Gastrocnemius medialis (tissue), 4 donors: ENCODE measurements at regions not wholly inside any gene's neighbourhood (a gene's known extent, or its start where the extent isn't known, plus 50 kb on each side); places are given as distances from the start of the nearest gene placed in this dataset.

Experiments
- ATAC-seq, 2 donors: fragments of 150-250 bp; one replicate each; pipeline ENCODE4 v1.9.1; 2016
- DNase-seq, 2 donors: peaks; one replicate each; pipeline ENCODE4 v3.0.0-alpha.2; 2019
- H3K27ac ChIP-seq, 4 donors: fragments of 200-600 bp; sonication (generic); 1 replicate in 1 of 4; 2 replicates in 3 of 4; pipeline ENCODE4 v1.5.1; 2016 to 2018; ENCODE audit warnings: mild to moderate bottlenecking in 2 of 4, moderate library complexity in 1 of 4
- H3K27me3 ChIP-seq, 3 donors: fragments of 200-600 bp; sonication (generic) in 2 of 3; 1 replicate in 1 of 3; 2 replicates in 2 of 3; pipeline versions ENCODE4 v1.5.1 to v1.6.0; 2016 to 2019; ENCODE audit warnings: mild to moderate bottlenecking in 1 of 3, moderate library complexity in 1 of 3
- H3K36me3 ChIP-seq, 2 donors: fragments of 200-600 bp; sonication (generic) in 1 of 2; one replicate each; pipeline ENCODE4 v1.5.1; 2017 to 2018
- H3K4me1 ChIP-seq, 2 donors: fragments of 200-600 bp; sonication (generic) in 1 of 2; one replicate each; pipeline ENCODE4 v1.5.1; 2016 to 2017; ENCODE audit warnings: mild to moderate bottlenecking in 2 of 2
- H3K4me3 ChIP-seq, 4 donors: fragments of 200-600 bp; sonication (generic) in 3 of 4; 1 replicate in 1 of 4; 2 replicates in 3 of 4; pipeline ENCODE4 v1.5.1; 2016 to 2019; ENCODE audit warnings: mild to moderate bottlenecking in 2 of 4
- H3K9me3 ChIP-seq, 3 donors: fragments of 200-600 bp; sonication (generic) in 2 of 3; 1 replicate in 1 of 3; 2 replicates in 2 of 3; pipeline ENCODE4 v1.5.1; 2016 to 2019
- CTCF ChIP-seq, 5 experiments: fragments of 450-650 bp in 3 of 5; fragments of 200-600 bp in 2 of 5; sonication (generic) in 2 of 5; IDR thresholded peaks in 4 of 5; conservative IDR thresholded peaks in 1 of 5; 1 replicate in 4 of 5; 2 replicates in 1 of 5; pipeline ENCODE4 v1.5.1; 2016 to 2019; ENCODE audit warnings: antibody characterized with exemption in 5 of 5, mild to moderate bottlenecking in 3 of 5, moderate library complexity in 3 of 5
- POLR2A ChIP-seq, 2 donors: fragments of 450-650 bp; IDR thresholded peaks; one replicate each; pipeline ENCODE4 v1.6.1; 2017; ENCODE audit warnings: antibody characterized with exemption in 2 of 2, mild to moderate bottlenecking in 2 of 2, moderate library complexity in 2 of 2
- in situ Hi-C, 4 donors: fragments of 200-750 bp; cut with MboI; loops; one replicate each; pipeline versions ENCODE4 v1.15.0 to v1.8.0; 2017; ENCODE audit warnings: low sequenced_read_pairs in 4 of 4
- intact Hi-C: fragments of 100-400 bp; cut with DNase I; formaldehyde crosslinking; loops from one replicate; pipeline ENCODE4 v1.15.1; 2023; ENCODE audit warnings: low total_unique reads

DNA sequence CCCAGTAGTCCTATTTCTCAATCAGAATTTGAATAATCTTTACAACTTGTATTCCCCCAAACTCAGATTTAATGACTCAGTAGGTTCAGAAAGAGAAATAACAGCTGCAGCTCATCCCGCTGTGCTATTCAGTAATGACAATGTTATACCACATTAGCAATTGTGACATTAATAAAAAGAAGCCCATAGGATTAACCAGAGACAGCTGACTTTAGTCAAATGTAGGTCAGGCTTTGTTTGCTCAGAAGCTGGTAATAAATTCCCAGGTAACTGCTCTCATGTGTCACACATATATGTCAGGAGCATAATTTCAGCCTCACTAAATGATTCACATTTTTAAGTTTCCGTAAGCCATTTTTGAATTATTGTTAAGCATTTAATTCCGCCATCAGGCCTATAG is 222.0 kb upstream of the UBE2E2 start:
- Histone ChIP-seq H3K4me3 (no peak overlapping the region), H3K27ac (peak overlapping the region in 1 of 4 donors; percentile 31), H3K36me3 (no peaks in the 10 kb centered on the region), H3K4me1 (peaks cover 0 to 22% of the 10 kb centered on the region in 2 donors), H3K9me3 (no peaks in the 10 kb centered on the region), H3K27me3 (no peaks in the 10 kb centered on the region)
- TF ChIP-seq POLR2A (IDR thresholded peaks at IDR 0.05), result no peak
- ATAC-seq (peak; percentile 71 to 76), DNase-seq (no peak)
- in situ Hi-C loops, result no loop called here
- intact Hi-C loops, result no loop called here

DNA sequence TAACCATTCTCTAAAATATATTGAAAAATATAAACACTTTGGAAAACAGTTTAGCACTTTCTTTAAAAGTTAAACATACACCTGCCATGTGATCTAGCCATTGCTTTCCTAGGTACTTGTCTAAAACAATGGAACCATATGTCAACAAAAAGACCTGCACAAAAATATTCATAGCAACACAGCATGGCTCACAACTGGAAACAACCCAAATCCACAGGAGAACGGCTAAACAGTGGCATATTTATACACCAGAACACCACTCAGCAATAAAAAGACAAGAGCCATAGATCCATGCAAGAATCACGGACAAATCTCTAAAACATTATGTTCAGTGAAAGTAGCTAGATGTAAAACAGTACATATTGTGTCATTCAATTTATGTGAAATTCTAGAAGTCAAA is 221.3 kb upstream of the UBE2E2 start:
- in situ Hi-C loops, result no loop called here
- intact Hi-C loops, result no loop called here
- Histone ChIP-seq H3K27ac (peak overlapping the region in 1 of 4 donors; percentile 27), H3K36me3 (no peaks in the 10 kb centered on the region), H3K9me3 (no peaks in the 10 kb centered on the region), H3K4me3 (no peak overlapping the region), H3K4me1 (peaks cover 0 to 22% of the 10 kb centered on the region in 2 donors), H3K27me3 (no peaks in the 10 kb centered on the region)
- TF ChIP-seq POLR2A (IDR thresholded peaks at IDR 0.05) (no peak), CTCF (IDR thresholded peaks at IDR 0.05 in 4 of 5, conservative IDR thresholded peaks at IDR 0.05 in 1 of 5) (no peak)
- DNase-seq (no peak), ATAC-seq (no peak)

GRCh38 chr3:22982981-22983587 is 220.0 kb upstream of the UBE2E2 start:
- no peaks in the 10 kb centered on the region for H3K27me3 ChIP-seq
- in situ Hi-C loops (no loop called here), intact Hi-C loops (no loop called here)
- H3K4me1 ChIP-seq, result peaks cover 0 to 22% of the 10 kb centered on the region in 2 donors
- DNase-seq, result no peak
- H3K9me3 ChIP-seq, result no peaks in the 10 kb centered on the region
- H3K27ac ChIP-seq, result no peak overlapping the region
- no peak overlapping the region for H3K4me3 ChIP-seq
- H3K36me3 ChIP-seq, result no peaks in the 10 kb centered on the region
- TF ChIP-seq CTCF (IDR thresholded peaks at IDR 0.05 in 4 of 5, conservative IDR thresholded peaks at IDR 0.05 in 1 of 5) (no peak), POLR2A (IDR thresholded peaks at IDR 0.05) (no peak)
- ATAC-seq, result peak; percentile 28 to 44

DNA sequence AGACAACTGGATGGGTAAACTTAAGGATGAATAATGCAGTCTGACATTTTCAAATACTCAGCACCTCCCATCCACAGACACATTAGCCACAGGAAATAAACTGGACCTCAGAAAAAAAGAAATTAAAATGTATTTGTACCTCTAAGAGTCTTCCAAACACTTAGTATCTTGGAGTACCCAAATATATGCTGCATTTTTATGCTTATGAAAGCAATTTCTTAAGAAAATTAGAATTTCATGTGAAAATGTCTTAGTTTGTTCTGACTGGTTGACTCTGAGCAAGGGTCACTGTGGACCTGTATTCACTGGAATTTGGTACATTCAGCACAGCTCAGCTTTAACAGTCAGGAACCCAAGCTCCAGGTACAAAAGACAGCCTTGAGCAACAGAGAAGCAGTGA is 216.2 kb upstream of the UBE2E2 start:
- no peaks in the 10 kb centered on the region for H3K36me3 ChIP-seq
- in situ Hi-C loops, result no loop called here
- DNase-seq (no peak), ATAC-seq (no peak)
- H3K4me3 ChIP-seq, result no peak overlapping the region
- H3K9me3 ChIP-seq, result no peaks in the 10 kb centered on the region
- peaks cover 0 to 4% of the 10 kb centered on the region in 2 donors for H3K4me1 ChIP-seq
- H3K27ac ChIP-seq, result no peak overlapping the region
- H3K27me3 ChIP-seq, result no peaks in the 10 kb centered on the region
- TF ChIP-seq POLR2A (IDR thresholded peaks at IDR 0.05) (no peak), CTCF (IDR thresholded peaks at IDR 0.05 in 4 of 5, conservative IDR thresholded peaks at IDR 0.05 in 1 of 5) (no peak)
- intact Hi-C loops, result no loop called here

DNA sequence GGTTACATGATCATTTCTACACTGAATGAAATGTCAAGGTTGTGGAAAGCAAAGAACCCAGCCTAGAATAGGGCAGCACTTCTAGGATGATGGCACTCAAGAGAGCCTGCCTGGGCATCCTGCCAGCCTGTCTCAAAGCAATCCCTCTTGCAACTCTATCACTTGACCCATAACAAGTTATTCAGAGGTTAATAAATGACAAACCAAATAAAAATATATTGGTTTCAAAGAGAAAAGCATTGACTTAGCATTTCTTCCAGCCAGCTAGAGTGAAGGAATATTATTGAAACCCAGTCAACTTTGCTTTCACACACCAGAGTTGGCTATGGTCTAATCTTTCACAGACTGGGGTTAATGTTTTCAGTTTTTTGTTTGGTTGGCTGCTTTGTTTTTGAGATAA is 214.6 kb upstream of the UBE2E2 start:
- DNase-seq (no peak), ATAC-seq (no peak)
- in situ Hi-C loops, result no loop called here
- Histone ChIP-seq H3K4me3 (no peak overlapping the region), H3K36me3 (no peaks in the 10 kb centered on the region), H3K27me3 (no peaks in the 10 kb centered on the region), H3K4me1 (no peaks in the 10 kb centered on the region), H3K27ac (no peak overlapping the region), H3K9me3 (no peaks in the 10 kb centered on the region)
- intact Hi-C loops, result no loop called here
- TF ChIP-seq CTCF (IDR thresholded peaks at IDR 0.05 in 4 of 5, conservative IDR thresholded peaks at IDR 0.05 in 1 of 5), result no peak
- TF ChIP-seq POLR2A (IDR thresholded peaks at IDR 0.05), result no peak
